CD4-positive, alpha-beta memory T cell (primary cell): ENCODE measurements at regions not wholly inside any gene's neighbourhood (a gene's known extent, or its start where the extent isn't known, plus 50 kb on each side); places are given as distances from the start of the nearest gene placed in this dataset.
"Not testable (repeated sequence)": the region's sequence is repeated elsewhere in the genome, so short reads cannot be mapped to it uniquely, and the experiment has no call there.

Experiments
- CTCF ChIA-PET: fragments of 350-600 bp; sonication (Branson Sonifier 250); formaldehyde crosslinking; loops from one replicate; lab custom pipeline; 2021; ENCODE audit warnings: inconsistent platforms; ENCODE audit not compliant: partially characterized antibody; lab: Charles Lee
- POLR2A ChIA-PET: fragments of 350-600 bp; sonication (Branson Sonifier 250); formaldehyde crosslinking; loops from one replicate; lab custom pipeline; 2021; ENCODE audit not compliant: partially characterized antibody; lab: Charles Lee
- DNase-seq, 5 donors: peaks; one replicate each; pipeline versions ENCODE4 v3.0.0 to v3.0.0-alpha.2; 2020 to 2022; ENCODE audit warnings: mixed read lengths in 1 of 5
- H3K27ac ChIP-seq: one replicate; pipeline ENCODE4 v1.7.0; 2013; ENCODE audit warnings: low read depth, low read length
- H3K27me3 ChIP-seq: 2 replicates; pipeline ENCODE4 v1.7.0; 2013; ENCODE audit warnings: mild to moderate bottlenecking, low read length, moderate library complexity; ENCODE audit not compliant: insufficient read depth
- H3K36me3 ChIP-seq: 2 replicates; pipeline ENCODE4 v1.7.0; 2013; ENCODE audit warnings: mild to moderate bottlenecking, low read length, moderate library complexity; ENCODE audit not compliant: insufficient read depth
- H3K4me1 ChIP-seq: 2 replicates; pipeline ENCODE4 v1.7.0; 2013; ENCODE audit warnings: mild to moderate bottlenecking, low read length, moderate library complexity; ENCODE audit not compliant: insufficient read depth
- H3K4me3 ChIP-seq, 2 donors: one replicate each; pipeline ENCODE4 v1.7.0; 2013; ENCODE audit warnings: low read length in 2 of 2, mild to moderate bottlenecking in 1 of 2
- H3K9me3 ChIP-seq, 2 donors: one replicate each; pipeline ENCODE4 v1.7.0; 2013; ENCODE audit warnings: low read length in 2 of 2, control low read depth in 1 of 2; ENCODE audit not compliant: control insufficient read depth in 1 of 2
- H3K27ac Mint-ChIP-seq, 7 donors: one replicate each; pipeline ENCODE4 v1.8.0; 2020 to 2021; ENCODE audit warnings: mixed read lengths in 7 of 7, mild to moderate bottlenecking in 6 of 7, inconsistent platforms in 3 of 7, moderate library complexity in 3 of 7
- H3K27me3 Mint-ChIP-seq, 2 donors: one replicate each; pipeline ENCODE4 v1.8.0; 2020 to 2021; ENCODE audit warnings: mixed read lengths in 2 of 2
- H3K36me3 Mint-ChIP-seq, 2 donors: one replicate each; pipeline ENCODE4 v1.8.0; 2020 to 2021; ENCODE audit warnings: mixed read lengths in 2 of 2, inconsistent platforms in 1 of 2, mild to moderate bottlenecking in 1 of 2
- H3K4me1 Mint-ChIP-seq, 4 donors: one replicate each; pipeline ENCODE4 v1.8.0; 2020 to 2021; ENCODE audit warnings: mixed read lengths in 4 of 4, mild to moderate bottlenecking in 1 of 4
- H3K4me3 Mint-ChIP-seq, 8 donors: one replicate each; pipeline ENCODE4 v1.8.0; 2020 to 2021; ENCODE audit warnings: mixed read lengths in 8 of 8, mild to moderate bottlenecking in 7 of 8, moderate library complexity in 6 of 8, inconsistent platforms in 3 of 8
- H3K9me3 Mint-ChIP-seq, 8 donors: one replicate each; pipeline ENCODE4 v1.8.0; 2020 to 2021; ENCODE audit warnings: mixed read lengths in 8 of 8, mild to moderate bottlenecking in 5 of 8, inconsistent platforms in 3 of 8, moderate library complexity in 1 of 8
- intact Hi-C: fragments of 100-400 bp; cut with micrococcal nuclease; formaldehyde crosslinking; loops from one replicate; pipeline ENCODE4 v1.15.1; 2023

DNA sequence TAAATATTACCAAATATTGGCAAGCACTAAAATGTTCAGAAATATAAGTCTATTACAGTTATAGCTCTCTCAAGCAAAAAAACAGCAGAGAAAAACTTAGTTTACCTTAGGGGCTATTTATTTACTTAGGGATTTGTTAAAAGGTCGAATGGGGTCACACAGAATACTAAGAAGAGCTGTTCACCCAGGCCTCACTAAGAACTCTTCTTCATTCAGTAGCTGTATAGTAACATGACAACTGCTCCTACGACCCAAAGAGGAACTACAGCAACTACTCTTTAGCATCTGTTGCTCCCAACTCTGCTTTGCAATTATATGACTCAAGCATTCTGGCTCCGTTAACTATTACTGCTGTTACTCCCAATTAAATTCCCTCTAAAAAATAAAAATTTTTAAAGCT, 150.8 kb upstream of the C1QTNF3 start:
- H3K36me3 ChIP-seq, H3K4me3 Mint-ChIP-seq, H3K9me3 ChIP-seq, H3K27me3 Mint-ChIP-seq, H3K9me3 Mint-ChIP-seq, H3K27ac ChIP-seq, DNase-seq, H3K4me1 ChIP-seq, H3K27me3 ChIP-seq, POLR2A ChIA-PET, intact Hi-C loops, H3K4me3 ChIP-seq, H3K4me1 Mint-ChIP-seq, CTCF ChIA-PET: not testable (repeated sequence)
- Mint-ChIP-seq H3K27ac (peak overlapping the region in 1 of 7 donors; percentile 14), H3K36me3 (peaks cover 23 to 34% of the 10 kb centered on the region in 2 donors)

- H3K9me3 ChIP-seq, H3K4me1 Mint-ChIP-seq, H3K27ac Mint-ChIP-seq, H3K36me3 ChIP-seq, H3K4me3 ChIP-seq, intact Hi-C loops, H3K4me1 ChIP-seq, H3K9me3 Mint-ChIP-seq, H3K4me3 Mint-ChIP-seq, H3K27me3 ChIP-seq, POLR2A ChIA-PET, CTCF ChIA-PET, H3K27ac ChIP-seq, H3K27me3 Mint-ChIP-seq, DNase-seq: not testable (repeated sequence)
- peaks cover 16 to 23% of the 10 kb centered on the region in 2 donors for H3K36me3 Mint-ChIP-seq
Observed at GRCh38 chr5:34196091-34196490, 153.1 kb upstream of the C1QTNF3 start.

GRCh38 chr5:34205347-34205746, 162.3 kb upstream of the C1QTNF3 start:
- H3K27ac ChIP-seq, H3K4me1 ChIP-seq, H3K4me1 Mint-ChIP-seq, H3K9me3 Mint-ChIP-seq, H3K36me3 ChIP-seq, POLR2A ChIA-PET, intact Hi-C loops, H3K4me3 ChIP-seq, H3K27me3 Mint-ChIP-seq, CTCF ChIA-PET, H3K27me3 ChIP-seq, H3K9me3 ChIP-seq, H3K4me3 Mint-ChIP-seq, DNase-seq, H3K36me3 Mint-ChIP-seq: not testable (repeated sequence)
- peak overlapping the region in 2 of 7 donors; percentile 2 to 26 for H3K27ac Mint-ChIP-seq

DNA sequence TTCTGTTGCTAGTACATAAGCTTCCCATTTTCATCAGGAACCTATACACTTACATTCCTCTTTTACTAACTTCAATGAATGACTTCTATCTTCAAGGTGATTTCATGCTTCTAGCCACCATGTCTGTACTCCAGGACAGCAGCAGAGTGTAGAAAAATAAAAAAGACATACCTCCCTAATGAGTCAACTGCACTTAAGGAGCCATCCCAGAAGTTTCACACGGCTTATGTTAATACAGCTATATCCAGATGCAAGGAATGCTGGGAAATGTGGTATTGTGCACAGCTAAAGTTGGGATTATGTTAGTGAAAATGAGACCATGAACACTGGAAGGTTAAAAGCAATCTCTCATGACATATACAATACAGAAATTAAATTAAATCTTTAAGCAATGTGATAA, 174.4 kb upstream of the C1QTNF3 start:
- intact Hi-C loops, CTCF ChIA-PET, POLR2A ChIA-PET: not testable (repeated sequence)

DNA sequence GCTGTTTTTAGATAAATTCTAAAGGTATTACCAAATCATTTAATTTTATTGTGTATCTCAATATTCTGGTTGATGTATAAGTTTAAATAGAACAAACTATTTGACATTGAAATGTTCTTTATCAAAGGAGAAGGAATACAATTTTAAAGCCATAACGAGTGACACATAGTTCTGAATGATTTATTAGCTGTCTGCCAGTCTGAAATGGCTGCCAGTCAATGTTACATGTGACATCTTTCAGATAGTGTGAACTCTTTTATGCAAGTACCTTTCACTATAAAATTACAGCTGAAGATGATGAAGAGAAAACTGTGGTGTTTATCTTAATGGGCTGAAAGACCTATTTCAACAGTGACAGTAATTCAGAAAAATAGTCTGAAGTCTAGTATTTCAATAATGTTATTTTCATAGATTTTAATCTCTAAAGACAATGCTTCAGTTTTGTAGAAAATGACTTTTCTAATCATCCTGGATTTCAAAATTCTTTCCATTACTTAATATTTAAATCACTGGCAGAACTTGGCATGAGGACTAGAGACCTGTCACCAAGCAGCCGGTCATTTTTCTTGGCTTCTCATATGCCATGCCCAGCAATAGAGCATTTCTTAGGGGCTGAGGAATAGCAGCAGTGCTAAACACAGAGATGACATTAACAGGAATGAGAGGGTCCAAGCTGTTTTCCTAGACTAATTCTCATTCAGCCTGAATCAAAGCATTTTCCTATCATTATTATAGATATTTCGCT, 178.5 kb upstream of the C1QTNF3 start:
- H3K27ac ChIP-seq, H3K9me3 ChIP-seq, DNase-seq, H3K27me3 ChIP-seq, H3K4me3 ChIP-seq, H3K36me3 ChIP-seq, H3K4me1 ChIP-seq, H3K4me1 Mint-ChIP-seq, H3K4me3 Mint-ChIP-seq, H3K27ac Mint-ChIP-seq, POLR2A ChIA-PET, intact Hi-C loops, H3K36me3 Mint-ChIP-seq, H3K9me3 Mint-ChIP-seq, CTCF ChIA-PET, H3K27me3 Mint-ChIP-seq: not testable (repeated sequence)

More for the DNA sequence above, 174.4 kb upstream of the C1QTNF3 start:
- not testable (repeated sequence) for H3K27me3 ChIP-seq, H3K9me3 Mint-ChIP-seq, H3K36me3 ChIP-seq, H3K4me1 ChIP-seq, H3K27ac Mint-ChIP-seq, H3K27ac ChIP-seq, H3K9me3 ChIP-seq, DNase-seq, H3K4me1 Mint-ChIP-seq, H3K27me3 Mint-ChIP-seq, H3K4me3 Mint-ChIP-seq, H3K4me3 ChIP-seq
- peaks cover 10 to 19% of the 10 kb centered on the region in 2 donors for H3K36me3 Mint-ChIP-seq

DNA sequence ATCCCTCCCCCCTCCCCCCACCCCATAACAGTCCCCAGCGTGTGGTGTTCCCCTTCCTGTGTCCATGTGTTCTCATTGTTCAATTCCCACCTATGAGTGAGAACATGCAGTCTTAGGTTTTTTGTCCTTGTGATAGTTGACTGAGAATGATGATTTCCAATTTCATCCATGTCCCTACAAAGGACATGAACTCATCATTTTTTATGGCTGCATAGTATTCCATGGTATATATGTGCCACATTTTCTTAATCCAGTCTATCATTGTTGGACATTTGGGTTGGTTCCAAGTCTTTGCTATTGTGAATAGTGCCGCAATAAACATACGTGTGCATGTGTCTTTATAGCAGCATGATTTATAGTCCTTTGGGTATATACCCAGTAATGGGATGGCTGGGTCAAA, 180.1 kb upstream of the C1QTNF3 start:
- H3K9me3 Mint-ChIP-seq, H3K36me3 Mint-ChIP-seq, H3K4me1 Mint-ChIP-seq, H3K27me3 Mint-ChIP-seq, DNase-seq, H3K36me3 ChIP-seq, CTCF ChIA-PET, intact Hi-C loops, H3K4me3 Mint-ChIP-seq, H3K27ac ChIP-seq, H3K4me3 ChIP-seq, H3K27me3 ChIP-seq, H3K9me3 ChIP-seq, H3K4me1 ChIP-seq, H3K27ac Mint-ChIP-seq, POLR2A ChIA-PET: not testable (repeated sequence)

- DNase-seq, H3K27ac ChIP-seq, intact Hi-C loops, H3K27me3 ChIP-seq, H3K36me3 ChIP-seq, H3K4me3 ChIP-seq, H3K27ac Mint-ChIP-seq, H3K27me3 Mint-ChIP-seq, H3K9me3 ChIP-seq, H3K4me1 Mint-ChIP-seq, H3K4me1 ChIP-seq, H3K9me3 Mint-ChIP-seq, POLR2A ChIA-PET, H3K36me3 Mint-ChIP-seq, H3K4me3 Mint-ChIP-seq, CTCF ChIA-PET: not testable (repeated sequence)
Observed at GRCh38 chr5:34230402-34230801, 187.4 kb upstream of the C1QTNF3 start.

DNA sequence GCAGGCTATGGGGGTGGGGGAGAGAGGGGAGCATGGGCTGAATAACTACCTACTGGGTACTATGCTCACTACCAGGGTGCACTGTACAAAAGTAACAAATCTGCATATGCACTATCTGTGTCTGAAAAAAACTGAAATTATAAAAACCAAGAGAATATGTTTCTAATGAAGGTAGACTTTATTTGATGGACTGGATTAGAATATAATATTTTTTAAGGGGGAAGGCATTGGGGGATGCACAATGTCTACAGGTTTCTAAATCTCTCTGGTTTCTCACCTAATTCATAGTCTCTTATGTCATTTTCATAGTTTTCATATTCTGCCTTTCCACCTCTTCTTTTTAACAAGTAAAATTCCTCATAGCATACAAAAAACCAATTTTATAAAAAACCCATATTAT, 200.8 kb upstream of the C1QTNF3 start:
- POLR2A ChIA-PET, DNase-seq, intact Hi-C loops, H3K36me3 ChIP-seq, H3K9me3 Mint-ChIP-seq, CTCF ChIA-PET, H3K4me1 ChIP-seq, H3K27ac ChIP-seq, H3K27me3 ChIP-seq, H3K36me3 Mint-ChIP-seq, H3K27me3 Mint-ChIP-seq, H3K9me3 ChIP-seq, H3K4me3 ChIP-seq: not testable (repeated sequence)
- H3K4me3 Mint-ChIP-seq: peak overlapping the region; percentile 83 to 92 (median 87)
- peaks cover 8 to 21% (median 17%) of the 10 kb centered on the region in 4 donors for H3K4me1 Mint-ChIP-seq
- peak overlapping the region; percentile 91 to 95 (median 93) for H3K27ac Mint-ChIP-seq
